Peyer's patch (tissue), 4 donors: ENCODE measurements at regions not wholly inside any gene's neighbourhood (a gene's known extent, or its start where the extent isn't known, plus 50 kb on each side); places are given as distances from the start of the nearest gene placed in this dataset.

Experiments
- DNase-seq, 3 donors: peaks; one replicate each; pipeline ENCODE4 v3.0.0-alpha.2; 2017 to 2019
- H3K27ac ChIP-seq, 4 donors: fragments of 200-600 bp; sonication (generic); one replicate each; pipeline ENCODE4 v1.5.1; 2016 to 2019
- H3K27me3 ChIP-seq, 2 donors: fragments of 200-600 bp; sonication (generic); one replicate each; pipeline ENCODE4 v1.5.1; 2019
- H3K36me3 ChIP-seq, 3 donors: fragments of 200-600 bp; sonication (generic); one replicate each; pipeline ENCODE4 v1.5.1; 2016 to 2019
- H3K4me1 ChIP-seq, 4 donors: fragments of 200-600 bp; sonication (generic); one replicate each; pipeline ENCODE4 v1.5.1; 2016 to 2019
- H3K4me3 ChIP-seq, 4 donors: fragments of 200-600 bp; sonication (generic); 1 replicate in 3 of 4; 2 replicates in 1 of 4; pipeline ENCODE4 v1.5.1; 2016 to 2019; ENCODE audit warnings: mild to moderate bottlenecking in 1 of 4
- H3K9me3 ChIP-seq, 4 donors: fragments of 200-600 bp; sonication (generic); one replicate each; pipeline ENCODE4 v1.5.1; 2016 to 2019; ENCODE audit warnings: mild to moderate bottlenecking in 1 of 4
- POLR2A ChIP-seq, 2 donors: fragments of 450-650 bp; IDR thresholded peaks; one replicate each; pipeline ENCODE4 v1.5.1; 2017; ENCODE audit warnings: antibody characterized with exemption in 2 of 2, mild to moderate bottlenecking in 2 of 2, moderate library complexity in 2 of 2
- TF ChIP-seq, protein P1 (sequence below), 6 experiments: fragments of 450-650 bp in 4 of 6; fragments of 200-600 bp in 2 of 6; sonication (generic) in 1 of 6; IDR thresholded peaks; one replicate each; pipeline ENCODE4 v1.5.1; 2017 to 2019; ENCODE audit warnings: antibody characterized with exemption in 6 of 6, mild to moderate bottlenecking in 3 of 6, moderate library complexity in 1 of 6

DNA sequence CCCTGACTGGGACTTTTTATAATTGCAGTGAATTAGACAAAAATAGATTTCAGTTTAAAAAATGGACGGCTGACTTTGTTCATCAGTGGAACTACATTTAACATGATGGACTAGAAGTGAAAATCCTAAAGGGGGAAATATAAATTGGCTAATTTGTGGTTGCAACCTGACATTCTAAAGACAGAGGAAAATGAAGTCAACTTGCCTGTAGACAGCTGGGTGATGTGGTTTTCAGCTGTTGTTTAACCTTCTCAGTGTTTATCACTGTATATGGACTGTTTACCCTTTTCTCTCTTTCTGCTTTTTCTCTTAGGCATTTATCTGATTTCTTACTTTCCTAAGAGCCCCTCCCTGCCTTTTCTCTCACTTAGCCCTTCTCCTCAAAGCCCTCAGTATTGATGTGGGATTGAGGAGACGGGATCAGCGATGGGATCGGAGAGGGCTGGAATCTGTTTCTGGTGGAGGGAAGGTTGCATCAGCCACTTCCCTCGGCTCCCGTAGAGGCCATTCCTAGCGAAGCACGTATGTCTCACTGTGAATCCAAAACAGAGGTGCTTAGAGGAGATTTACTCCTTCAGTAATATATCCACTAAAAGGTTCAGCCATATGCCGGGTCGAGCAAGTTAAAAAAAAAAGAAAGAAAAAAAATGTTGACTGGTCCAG is 109.0 kb upstream of the KLF6 start:
- H3K27me3 ChIP-seq: no peaks in the 10 kb centered on the region
- DNase-seq: no peak
- no peaks in the 10 kb centered on the region for H3K36me3 ChIP-seq
- no peaks in the 10 kb centered on the region for H3K9me3 ChIP-seq
- no peak overlapping the region for H3K4me3 ChIP-seq
- peak overlapping the region in 2 of 4 donors; percentile 14 to 15 for H3K27ac ChIP-seq
- no peaks in the 10 kb centered on the region for H3K4me1 ChIP-seq
- no peak for TF ChIP-seq POLR2A (IDR thresholded peaks at IDR 0.05)
- TF ChIP-seq, protein P1, sequence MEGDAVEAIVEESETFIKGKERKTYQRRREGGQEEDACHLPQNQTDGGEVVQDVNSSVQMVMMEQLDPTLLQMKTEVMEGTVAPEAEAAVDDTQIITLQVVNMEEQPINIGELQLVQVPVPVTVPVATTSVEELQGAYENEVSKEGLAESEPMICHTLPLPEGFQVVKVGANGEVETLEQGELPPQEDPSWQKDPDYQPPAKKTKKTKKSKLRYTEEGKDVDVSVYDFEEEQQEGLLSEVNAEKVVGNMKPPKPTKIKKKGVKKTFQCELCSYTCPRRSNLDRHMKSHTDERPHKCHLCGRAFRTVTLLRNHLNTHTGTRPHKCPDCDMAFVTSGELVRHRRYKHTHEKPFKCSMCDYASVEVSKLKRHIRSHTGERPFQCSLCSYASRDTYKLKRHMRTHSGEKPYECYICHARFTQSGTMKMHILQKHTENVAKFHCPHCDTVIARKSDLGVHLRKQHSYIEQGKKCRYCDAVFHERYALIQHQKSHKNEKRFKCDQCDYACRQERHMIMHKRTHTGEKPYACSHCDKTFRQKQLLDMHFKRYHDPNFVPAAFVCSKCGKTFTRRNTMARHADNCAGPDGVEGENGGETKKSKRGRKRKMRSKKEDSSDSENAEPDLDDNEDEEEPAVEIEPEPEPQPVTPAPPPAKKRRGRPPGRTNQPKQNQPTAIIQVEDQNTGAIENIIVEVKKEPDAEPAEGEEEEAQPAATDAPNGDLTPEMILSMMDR (IDR thresholded peaks at IDR 0.05): no peak

DNA sequence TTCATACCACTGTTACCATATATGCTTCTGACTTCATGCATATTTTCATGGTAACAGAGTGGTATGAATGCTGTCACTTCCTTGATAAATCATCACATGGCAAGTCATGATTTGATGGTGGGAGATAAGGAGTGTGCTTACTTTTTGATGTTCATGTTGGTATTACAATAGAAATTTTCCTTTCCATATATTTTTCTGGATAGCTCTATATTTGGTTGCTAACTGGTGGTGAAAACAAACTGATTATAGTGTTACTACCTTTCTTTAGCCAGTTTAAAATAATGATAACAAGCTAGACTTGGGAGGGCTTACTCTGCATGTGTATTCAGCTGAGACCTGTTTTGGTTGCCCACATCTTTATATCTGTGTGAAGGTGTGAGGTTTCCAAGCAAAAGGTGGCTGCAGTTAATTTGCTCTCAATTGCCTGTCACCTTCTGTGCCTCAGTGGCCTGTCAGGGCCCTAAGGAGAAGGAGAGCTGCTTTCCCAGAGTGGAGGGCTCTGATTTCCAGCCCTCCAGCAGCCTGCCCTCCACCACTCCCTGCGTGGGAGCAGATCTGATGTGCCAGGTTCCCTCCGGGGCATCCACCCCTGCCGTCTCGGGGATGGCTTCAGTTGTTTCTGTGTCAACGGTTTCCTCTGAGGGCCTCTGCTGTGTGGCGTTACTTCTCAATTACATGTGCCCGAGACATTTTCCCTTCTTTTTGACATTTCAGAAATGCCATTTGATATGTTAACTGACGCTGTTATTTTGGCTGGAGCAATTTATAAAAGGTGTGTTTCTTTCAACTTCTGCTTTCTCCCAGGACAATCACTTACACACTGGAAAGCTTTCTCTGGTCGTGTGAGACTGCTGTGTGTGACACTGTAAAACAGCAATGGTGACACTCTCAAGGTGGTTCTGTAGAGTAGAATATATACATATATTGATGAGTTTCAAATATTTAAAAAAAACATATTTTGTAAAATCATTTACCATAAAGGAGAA is 107.7 kb upstream of the KLF6 start:
- TF ChIP-seq, protein P1 (IDR thresholded peaks at IDR 0.05): no peak
- no peak for TF ChIP-seq POLR2A (IDR thresholded peaks at IDR 0.05)
- H3K9me3 ChIP-seq: no peaks in the 10 kb centered on the region
- no peaks in the 10 kb centered on the region for H3K36me3 ChIP-seq
- peak overlapping the region; percentile 18 to 64 (median 42) for H3K27ac ChIP-seq
- H3K4me1 ChIP-seq: peaks cover 0 to 6% (median 3%) of the 10 kb centered on the region in 4 donors
- no peak overlapping the region for H3K4me3 ChIP-seq
- no peaks in the 10 kb centered on the region for H3K27me3 ChIP-seq
- DNase-seq: no peak

DNA sequence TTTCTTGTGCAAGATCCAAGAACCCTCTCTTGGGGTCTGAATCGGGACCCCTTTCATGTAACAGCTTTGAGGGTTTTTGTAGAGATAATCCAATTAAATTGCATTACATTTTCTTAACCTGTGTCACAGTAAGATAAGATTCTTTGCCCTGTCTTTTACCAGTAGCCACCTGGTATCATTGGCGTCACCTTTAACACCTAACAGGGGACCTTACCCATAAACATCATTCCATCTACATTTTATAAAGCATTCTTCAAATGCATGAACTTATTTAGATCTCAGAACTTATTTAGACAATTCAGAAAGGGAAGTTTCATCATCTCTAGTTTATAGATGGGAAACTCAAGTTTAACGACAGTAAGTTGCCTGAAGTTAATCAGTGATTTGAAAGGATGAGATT is 106.4 kb upstream of the KLF6 start:
- H3K36me3 ChIP-seq: no peaks in the 10 kb centered on the region
- no peak for DNase-seq

DNA sequence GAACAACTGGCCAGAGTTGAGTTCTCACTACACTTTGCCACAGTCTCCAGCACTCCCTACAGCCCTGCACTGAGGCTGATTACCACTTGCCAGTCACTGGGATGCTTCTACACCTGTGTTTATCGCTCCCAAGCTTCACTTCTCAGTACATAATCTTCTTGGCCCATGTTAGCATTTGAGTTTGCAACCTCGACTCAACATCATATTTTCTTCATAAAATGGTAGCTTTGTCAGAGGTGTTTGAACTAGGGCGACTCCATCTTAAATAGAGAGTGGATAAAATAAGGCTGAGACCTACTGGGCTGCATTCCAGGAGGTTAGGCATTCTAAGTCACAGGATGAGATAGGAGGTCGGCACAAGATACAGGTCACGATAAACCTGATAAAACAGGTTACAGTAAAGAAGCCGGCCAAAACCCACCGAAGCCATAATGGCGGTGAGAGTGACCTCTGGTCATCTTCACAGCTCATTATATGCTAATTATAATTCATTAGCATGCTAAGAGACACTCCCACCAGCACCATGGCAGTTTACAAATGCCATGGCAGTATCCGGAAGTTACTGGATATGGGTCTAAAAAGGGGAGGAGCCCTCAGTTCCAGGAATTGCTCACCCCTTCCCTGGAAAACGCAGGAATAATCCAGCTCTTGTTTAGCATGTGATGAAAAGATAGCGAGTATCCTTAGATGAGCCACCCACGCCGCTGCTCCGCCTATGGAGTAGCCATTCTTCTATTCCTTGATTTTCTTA is 105.8 kb upstream of the KLF6 start:
- no peaks in the 10 kb centered on the region for H3K36me3 ChIP-seq
- H3K27me3 ChIP-seq: no peaks in the 10 kb centered on the region
- no peak overlapping the region for H3K4me3 ChIP-seq
- DNase-seq: no peak
- no peak overlapping the region for H3K27ac ChIP-seq
- H3K9me3 ChIP-seq: no peaks in the 10 kb centered on the region
- no peak for TF ChIP-seq POLR2A (IDR thresholded peaks at IDR 0.05)
- TF ChIP-seq, protein P1 (IDR thresholded peaks at IDR 0.05): no peak
- peaks cover 0 to 9% (median 8%) of the 10 kb centered on the region in 4 donors for H3K4me1 ChIP-seq

More for the DNA sequence above, 106.4 kb upstream of the KLF6 start:
- Histone ChIP-seq H3K27ac (peak overlapping the region in 1 of 4 donors; percentile 12), H3K9me3 (no peaks in the 10 kb centered on the region), H3K4me3 (no peak overlapping the region), H3K4me1 (peaks cover 0 to 9% (median 8%) of the 10 kb centered on the region in 4 donors), H3K27me3 (no peaks in the 10 kb centered on the region)
- TF ChIP-seq POLR2A (IDR thresholded peaks at IDR 0.05): no peak
- TF ChIP-seq, protein P1 (IDR thresholded peaks at IDR 0.05): no peak

DNA sequence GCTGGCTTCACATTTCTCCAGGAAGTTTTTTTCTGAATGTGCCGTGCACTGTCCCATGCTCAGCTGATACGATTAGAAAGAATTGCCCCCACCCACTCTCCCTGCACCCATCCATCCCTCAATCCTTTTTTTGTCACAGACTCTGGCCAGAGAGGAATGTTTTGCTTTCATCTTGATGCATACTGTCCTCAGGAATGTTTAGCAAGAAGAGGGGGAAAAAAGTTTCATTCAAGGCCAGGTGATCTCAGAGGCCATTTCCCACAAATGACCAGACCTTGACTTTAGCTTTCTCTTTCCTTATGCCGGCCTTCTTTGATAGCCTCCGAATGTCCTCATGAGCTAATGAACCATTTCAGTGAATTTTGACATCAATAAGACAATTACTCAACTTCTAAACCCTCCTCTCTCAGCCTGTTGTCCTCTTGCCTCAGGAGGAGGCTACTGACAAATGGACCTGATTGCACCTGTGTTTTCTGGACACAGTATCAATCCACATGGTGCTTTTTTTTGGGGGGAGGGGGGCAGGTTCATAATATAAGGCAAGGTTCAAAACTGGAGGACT is 105.0 kb upstream of the KLF6 start:
- Histone ChIP-seq H3K27me3 (no peaks in the 10 kb centered on the region), H3K36me3 (no peaks in the 10 kb centered on the region), H3K4me1 (peaks cover 0 to 9% (median 8%) of the 10 kb centered on the region in 4 donors), H3K27ac (no peak overlapping the region), H3K9me3 (no peaks in the 10 kb centered on the region), H3K4me3 (no peak overlapping the region)
- no peak for TF ChIP-seq POLR2A (IDR thresholded peaks at IDR 0.05)
- TF ChIP-seq, protein P1 (IDR thresholded peaks at IDR 0.05): no peak
- no peak for DNase-seq
